ENCODE measurements at regions not wholly inside any gene's neighbourhood (a gene's known extent, or its start where the extent isn't known, plus 50 kb on each side); places are given as distances from the start of the nearest gene placed in this dataset.

DNA sequence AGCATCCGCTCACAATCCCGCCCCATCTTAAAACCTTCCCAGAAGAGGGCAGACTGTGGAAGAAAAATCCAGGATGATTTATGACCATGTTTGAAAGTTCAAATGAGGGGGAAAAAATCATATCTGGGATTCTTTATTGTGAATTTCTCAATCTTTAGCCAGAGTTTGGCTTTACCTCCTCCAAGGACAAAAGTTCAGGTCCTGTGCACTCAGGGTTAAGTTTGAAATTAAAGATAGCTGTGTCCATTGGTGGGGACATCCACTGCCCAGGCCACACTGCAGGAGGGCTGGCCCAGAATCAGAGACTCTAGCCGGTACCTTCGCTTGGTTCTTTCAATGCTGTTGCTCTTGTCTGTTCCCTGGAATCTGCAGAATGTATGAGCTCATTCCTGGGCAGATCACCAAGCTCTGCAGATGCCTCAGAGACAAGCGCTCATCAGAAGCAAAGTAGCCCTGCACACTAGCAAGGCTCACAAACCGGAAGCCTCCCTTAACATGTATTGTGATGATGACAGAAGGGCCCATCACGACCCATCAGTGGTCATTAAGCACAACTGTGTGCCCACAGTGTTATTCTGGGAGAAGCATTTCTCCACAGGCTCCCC, 375.3 kb upstream of the KLHL29 start:
- TF ChIP-seq EZH2 (IDR thresholded peaks at IDR 0.05) (no peak), RAD21 (IDR thresholded peaks at IDR 0.05; ENCODE audit: low read depth) (no peak), CEBPB (IDR thresholded peaks at IDR 0.05; ENCODE audit: low read depth) (no peak), SIN3A (IDR thresholded peaks at IDR 0.05; ENCODE audit: low read depth) (no peak), EGR1 (IDR thresholded peaks at IDR 0.05; ENCODE audit: low read depth) (no peak), POLR2AphosphoS5 (IDR thresholded peaks at IDR 0.05; ENCODE audit: low read depth, low read length) (no peak), POLR2A (IDR thresholded peaks at IDR 0.05; ENCODE audit: borderline replicate concordance, extremely low read depth, insufficient read depth, insufficient read length) (no peak), EZH2phosphoT487 (IDR thresholded peaks at IDR 0.05; ENCODE audit: borderline replicate concordance) (no peak)
- TF ChIP-seq, protein P1, sequence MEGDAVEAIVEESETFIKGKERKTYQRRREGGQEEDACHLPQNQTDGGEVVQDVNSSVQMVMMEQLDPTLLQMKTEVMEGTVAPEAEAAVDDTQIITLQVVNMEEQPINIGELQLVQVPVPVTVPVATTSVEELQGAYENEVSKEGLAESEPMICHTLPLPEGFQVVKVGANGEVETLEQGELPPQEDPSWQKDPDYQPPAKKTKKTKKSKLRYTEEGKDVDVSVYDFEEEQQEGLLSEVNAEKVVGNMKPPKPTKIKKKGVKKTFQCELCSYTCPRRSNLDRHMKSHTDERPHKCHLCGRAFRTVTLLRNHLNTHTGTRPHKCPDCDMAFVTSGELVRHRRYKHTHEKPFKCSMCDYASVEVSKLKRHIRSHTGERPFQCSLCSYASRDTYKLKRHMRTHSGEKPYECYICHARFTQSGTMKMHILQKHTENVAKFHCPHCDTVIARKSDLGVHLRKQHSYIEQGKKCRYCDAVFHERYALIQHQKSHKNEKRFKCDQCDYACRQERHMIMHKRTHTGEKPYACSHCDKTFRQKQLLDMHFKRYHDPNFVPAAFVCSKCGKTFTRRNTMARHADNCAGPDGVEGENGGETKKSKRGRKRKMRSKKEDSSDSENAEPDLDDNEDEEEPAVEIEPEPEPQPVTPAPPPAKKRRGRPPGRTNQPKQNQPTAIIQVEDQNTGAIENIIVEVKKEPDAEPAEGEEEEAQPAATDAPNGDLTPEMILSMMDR (IDR thresholded peaks at IDR 0.05 in 2 of 3, conservative IDR thresholded peaks at IDR 0.05 in 1 of 3; ENCODE audit: borderline replicate concordance in 1 of 3, insufficient read depth in 1 of 3, low read depth in 2 of 3, low read length in 2 of 3), result no peak
- TF ChIP-seq, protein P2, sequence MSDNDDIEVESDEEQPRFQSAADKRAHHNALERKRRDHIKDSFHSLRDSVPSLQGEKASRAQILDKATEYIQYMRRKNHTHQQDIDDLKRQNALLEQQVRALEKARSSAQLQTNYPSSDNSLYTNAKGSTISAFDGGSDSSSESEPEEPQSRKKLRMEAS (IDR thresholded peaks at IDR 0.05), result no peak
